ENCODE measurements at regions not wholly inside any gene's neighbourhood (a gene's known extent, or its start where the extent isn't known, plus 50 kb on each side); places are given as distances from the start of the nearest gene placed in this dataset.
"Not testable (repeated sequence)": the region's sequence is repeated elsewhere in the genome, so short reads cannot be mapped to it uniquely, and the experiment has no call there.

DNA sequence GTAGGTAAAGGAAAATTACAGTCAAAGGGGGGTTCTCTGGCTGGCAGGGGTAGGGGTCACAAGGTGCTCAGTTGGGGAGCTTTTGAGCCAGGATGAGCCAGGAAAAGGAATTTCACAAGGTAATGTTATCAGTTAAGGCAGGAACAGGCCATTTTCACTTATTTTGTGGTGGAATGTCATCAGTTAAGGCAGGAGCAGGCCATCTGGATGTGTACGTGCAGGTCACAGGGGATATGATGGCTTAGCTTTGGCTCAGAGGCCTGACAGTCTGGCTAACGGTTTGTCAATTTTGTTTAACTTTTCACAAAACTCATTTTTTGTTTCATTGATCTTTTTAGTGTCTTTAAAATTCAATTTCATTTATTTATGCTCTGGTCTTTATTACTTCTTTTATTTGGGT lies 1623.8 kb upstream of the DDX18 start:
- H3K36me3 ChIP-seq (ENCODE audit: control insufficient read depth in 2 of 2, insufficient read depth in 1 of 2, low read length in 2 of 2); H3K27ac ChIP-seq (ENCODE audit: extremely low read depth, low read depth, low read length); H3K4me1 ChIP-seq (ENCODE audit: control insufficient read depth, insufficient read depth, low read length); H3K9me3 ChIP-seq (ENCODE audit: control insufficient read depth, insufficient read depth, low read depth, low read length); POLR2A ChIA-PET; H3K4me3 ChIP-seq (ENCODE audit: low read depth, low read length): not testable (repeated sequence)
- CTCF ChIA-PET: interaction anchor here (0.7 kb wide), 1 partner anchor 11 kb away, joined by 8 read pairs; no protein-coding TSS in a partner anchor

- ChIA-PET POLR2A (no interaction called here), CTCF (interaction anchor here (0.6 kb wide), 1 partner anchor 538 kb away, joined by 3 read pairs; no protein-coding TSS in a partner anchor)
- H3K4me1 ChIP-seq (ENCODE audit: control insufficient read depth, insufficient read depth, low read length): no peaks in the 10 kb centered on the region
- H3K9me3 ChIP-seq (ENCODE audit: control insufficient read depth, insufficient read depth, low read depth, low read length): no peaks in the 10 kb centered on the region
- H3K27ac ChIP-seq (ENCODE audit: extremely low read depth, low read depth, low read length): no peak overlapping the region
- H3K4me3 ChIP-seq (ENCODE audit: low read depth, low read length): no peak overlapping the region
- TF ChIP-seq ELK4 (IDR thresholded peaks at IDR 0.05; ENCODE audit: borderline replicate concordance, low read depth, low read length): no peak
- TF ChIP-seq ZNF473 (tag by site-specific recombination; IDR thresholded peaks at IDR 0.05): no peak
- TF ChIP-seq ZNF654 (tag by site-specific recombination; IDR thresholded peaks at IDR 0.05; ENCODE audit: low read depth): no peak
- TF ChIP-seq ZNF140 (tag by site-specific recombination; IDR thresholded peaks at IDR 0.05): no peak
- TF ChIP-seq ZNF114 (tag by site-specific recombination; IDR thresholded peaks at IDR 0.05): no peak
- TF ChIP-seq, protein P1, sequence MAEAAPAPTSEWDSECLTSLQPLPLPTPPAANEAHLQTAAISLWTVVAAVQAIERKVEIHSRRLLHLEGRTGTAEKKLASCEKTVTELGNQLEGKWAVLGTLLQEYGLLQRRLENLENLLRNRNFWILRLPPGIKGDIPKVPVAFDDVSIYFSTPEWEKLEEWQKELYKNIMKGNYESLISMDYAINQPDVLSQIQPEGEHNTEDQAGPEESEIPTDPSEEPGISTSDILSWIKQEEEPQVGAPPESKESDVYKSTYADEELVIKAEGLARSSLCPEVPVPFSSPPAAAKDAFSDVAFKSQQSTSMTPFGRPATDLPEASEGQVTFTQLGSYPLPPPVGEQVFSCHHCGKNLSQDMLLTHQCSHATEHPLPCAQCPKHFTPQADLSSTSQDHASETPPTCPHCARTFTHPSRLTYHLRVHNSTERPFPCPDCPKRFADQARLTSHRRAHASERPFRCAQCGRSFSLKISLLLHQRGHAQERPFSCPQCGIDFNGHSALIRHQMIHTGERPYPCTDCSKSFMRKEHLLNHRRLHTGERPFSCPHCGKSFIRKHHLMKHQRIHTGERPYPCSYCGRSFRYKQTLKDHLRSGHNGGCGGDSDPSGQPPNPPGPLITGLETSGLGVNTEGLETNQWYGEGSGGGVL (tag by site-specific recombination; IDR thresholded peaks at IDR 0.05): no peak
- TF ChIP-seq ZNF239 (tag by site-specific recombination; IDR thresholded peaks at IDR 0.05): no peak
- TF ChIP-seq, protein P2, sequence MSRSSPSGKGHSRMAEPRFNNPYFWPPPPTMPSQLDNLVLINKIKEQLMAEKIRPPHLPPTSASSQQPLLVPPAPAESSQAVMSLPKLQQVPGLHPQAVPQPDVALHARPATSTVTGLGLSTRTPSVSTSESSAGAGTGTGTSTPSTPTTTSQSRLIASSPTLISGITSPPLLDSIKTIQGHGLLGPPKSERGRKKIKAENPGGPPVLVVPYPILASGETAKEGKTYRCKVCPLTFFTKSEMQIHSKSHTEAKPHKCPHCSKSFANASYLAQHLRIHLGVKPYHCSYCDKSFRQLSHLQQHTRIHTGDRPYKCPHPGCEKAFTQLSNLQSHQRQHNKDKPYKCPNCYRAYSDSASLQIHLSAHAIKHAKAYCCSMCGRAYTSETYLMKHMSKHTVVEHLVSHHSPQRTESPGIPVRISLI (tag by site-specific recombination; IDR thresholded peaks at IDR 0.05): no peak
- TF ChIP-seq BCL6B (tag by site-specific recombination; IDR thresholded peaks at IDR 0.05): no peak
- H3K36me3 ChIP-seq (ENCODE audit: control insufficient read depth in 2 of 2, insufficient read depth in 1 of 2, low read length in 2 of 2): no peaks in the 10 kb centered on the region
Observed at GRCh38 chr2:116200086-116200485, 1614.4 kb upstream of the DDX18 start.

- H3K4me3 ChIP-seq (ENCODE audit: low read depth, low read length): no peak overlapping the region
- no peaks in the 10 kb centered on the region for H3K9me3 ChIP-seq (ENCODE audit: control insufficient read depth, insufficient read depth, low read depth, low read length)
- CTCF ChIA-PET: no interaction called here
- POLR2A ChIA-PET: no interaction called here
- no peaks in the 10 kb centered on the region for H3K4me1 ChIP-seq (ENCODE audit: control insufficient read depth, insufficient read depth, low read length)
- H3K27ac ChIP-seq (ENCODE audit: extremely low read depth, low read depth, low read length): no peak overlapping the region
- H3K36me3 ChIP-seq (ENCODE audit: control insufficient read depth in 2 of 2, insufficient read depth in 1 of 2, low read length in 2 of 2): no peaks in the 10 kb centered on the region
- TF ChIP-seq ZNF544 (tag by site-specific recombination; IDR thresholded peaks at IDR 0.05) (no peak), ZBTB21 (tag by site-specific recombination; IDR thresholded peaks at IDR 0.05) (no peak), SALL2 (tag by site-specific recombination; IDR thresholded peaks at IDR 0.05; ENCODE audit: borderline replicate concordance) (no peak), ZNF701 (tag by site-specific recombination; IDR thresholded peaks at IDR 0.05) (no peak), ZNF449 (tag by site-specific recombination; IDR thresholded peaks at IDR 0.05) (no peak), HOXA7 (CRISPR knock-in tag; IDR thresholded peaks at IDR 0.05; ENCODE audit: borderline replicate concordance) (no peak), ZNF266 (tag by site-specific recombination; IDR thresholded peaks at IDR 0.05; ENCODE audit: low read depth) (no peak), ZNF157 (tag by site-specific recombination; IDR thresholded peaks at IDR 0.05) (no peak), ZNF214 (tag by site-specific recombination; IDR thresholded peaks at IDR 0.05; ENCODE audit: borderline replicate concordance) (no peak), ZNF621 (tag by site-specific recombination; IDR thresholded peaks at IDR 0.05) (no peak), ZNF777 (tag by site-specific recombination; IDR thresholded peaks at IDR 0.05; ENCODE audit: borderline replicate concordance) (no peak), GLI4 (tag by site-specific recombination; IDR thresholded peaks at IDR 0.05) (no peak)
- TF ChIP-seq, protein P3, sequence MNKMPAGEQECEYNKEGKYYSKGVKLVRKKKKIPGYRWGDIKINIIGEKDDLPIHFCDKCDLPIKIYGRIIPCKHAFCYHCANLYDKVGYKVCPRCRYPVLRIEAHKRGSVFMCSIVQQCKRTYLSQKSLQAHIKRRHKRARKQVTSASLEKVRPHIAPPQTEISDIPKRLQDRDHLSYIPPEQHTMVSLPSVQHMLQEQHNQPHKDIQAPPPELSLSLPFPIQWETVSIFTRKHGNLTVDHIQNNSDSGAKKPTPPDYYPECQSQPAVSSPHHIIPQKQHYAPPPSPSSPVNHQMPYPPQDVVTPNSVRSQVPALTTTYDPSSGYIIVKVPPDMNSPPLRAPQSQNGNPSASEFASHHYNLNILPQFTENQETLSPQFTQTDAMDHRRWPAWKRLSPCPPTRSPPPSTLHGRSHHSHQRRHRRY (tag by site-specific recombination; IDR thresholded peaks at IDR 0.05): no peak
Observed at GRCh38 chr2:116211719-116212118, 1602.8 kb upstream of the DDX18 start.

Data from HEK293 (cell line).